ENCODE measurements at regions not wholly inside any gene's neighbourhood (a gene's known extent, or its start where the extent isn't known, plus 50 kb on each side); places are given as distances from the start of the nearest gene placed in this dataset.
"Not testable (repeated sequence)": the region's sequence is repeated elsewhere in the genome, so short reads cannot be mapped to it uniquely, and the experiment has no call there.

DNA sequence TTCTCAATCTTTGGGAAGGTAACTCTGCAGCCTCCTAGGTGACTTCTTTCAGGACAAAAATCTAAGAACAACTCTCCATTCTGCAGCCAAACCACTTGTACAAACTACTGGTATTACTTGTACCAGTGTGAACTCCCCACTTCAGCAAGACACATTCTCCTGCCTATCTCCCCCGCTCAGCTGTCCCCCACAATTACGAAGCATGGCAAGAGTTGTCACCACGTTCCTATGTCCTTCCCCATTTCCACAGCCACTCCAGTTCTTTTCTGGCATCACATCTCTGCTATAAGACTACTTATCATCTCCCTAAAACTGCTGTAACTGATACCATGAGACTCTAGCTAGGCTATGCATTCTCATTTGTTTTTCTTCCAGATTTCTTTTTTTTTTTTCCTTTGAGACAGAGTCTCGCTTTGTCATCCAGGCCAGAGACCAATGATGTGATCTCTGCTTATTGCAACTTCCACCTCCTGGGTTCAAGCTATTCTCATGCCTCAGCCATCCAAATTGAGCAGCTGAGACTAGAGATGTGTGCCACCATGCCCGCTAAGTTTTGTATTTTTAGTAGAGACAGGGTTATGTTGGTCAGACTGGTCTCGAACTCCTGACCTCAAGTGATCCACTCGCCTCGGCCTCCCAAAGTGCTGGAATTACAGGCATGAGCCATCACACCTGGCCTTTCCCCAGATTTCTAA lies 71.9 kb upstream of the CDON start:
- intact Hi-C loops (cut with DNase I; ENCODE audit: low total_unique reads) = no loop called here
- Histone ChIP-seq H3K4me3 (no peak overlapping the region), H3K4me1 (peaks cover 34% of the 10 kb centered on the region), H3K9me3 (no peaks in the 10 kb centered on the region), H3K27ac (no peak overlapping the region), H3K36me3 (ENCODE audit: low read depth, missing control alignments) (no peaks in the 10 kb centered on the region), H3K27me3 (no peaks in the 10 kb centered on the region)
- DNase-seq = no peak
- 93 to 94% methylated on average over 8 of the region's 8 CpGs for WGBS, 2 donors
- TF ChIP-seq, protein P1, sequence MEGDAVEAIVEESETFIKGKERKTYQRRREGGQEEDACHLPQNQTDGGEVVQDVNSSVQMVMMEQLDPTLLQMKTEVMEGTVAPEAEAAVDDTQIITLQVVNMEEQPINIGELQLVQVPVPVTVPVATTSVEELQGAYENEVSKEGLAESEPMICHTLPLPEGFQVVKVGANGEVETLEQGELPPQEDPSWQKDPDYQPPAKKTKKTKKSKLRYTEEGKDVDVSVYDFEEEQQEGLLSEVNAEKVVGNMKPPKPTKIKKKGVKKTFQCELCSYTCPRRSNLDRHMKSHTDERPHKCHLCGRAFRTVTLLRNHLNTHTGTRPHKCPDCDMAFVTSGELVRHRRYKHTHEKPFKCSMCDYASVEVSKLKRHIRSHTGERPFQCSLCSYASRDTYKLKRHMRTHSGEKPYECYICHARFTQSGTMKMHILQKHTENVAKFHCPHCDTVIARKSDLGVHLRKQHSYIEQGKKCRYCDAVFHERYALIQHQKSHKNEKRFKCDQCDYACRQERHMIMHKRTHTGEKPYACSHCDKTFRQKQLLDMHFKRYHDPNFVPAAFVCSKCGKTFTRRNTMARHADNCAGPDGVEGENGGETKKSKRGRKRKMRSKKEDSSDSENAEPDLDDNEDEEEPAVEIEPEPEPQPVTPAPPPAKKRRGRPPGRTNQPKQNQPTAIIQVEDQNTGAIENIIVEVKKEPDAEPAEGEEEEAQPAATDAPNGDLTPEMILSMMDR (IDR thresholded peaks at IDR 0.05) = no peak
- no peak for TF ChIP-seq POLR2A (IDR thresholded peaks at IDR 0.05)

DNA sequence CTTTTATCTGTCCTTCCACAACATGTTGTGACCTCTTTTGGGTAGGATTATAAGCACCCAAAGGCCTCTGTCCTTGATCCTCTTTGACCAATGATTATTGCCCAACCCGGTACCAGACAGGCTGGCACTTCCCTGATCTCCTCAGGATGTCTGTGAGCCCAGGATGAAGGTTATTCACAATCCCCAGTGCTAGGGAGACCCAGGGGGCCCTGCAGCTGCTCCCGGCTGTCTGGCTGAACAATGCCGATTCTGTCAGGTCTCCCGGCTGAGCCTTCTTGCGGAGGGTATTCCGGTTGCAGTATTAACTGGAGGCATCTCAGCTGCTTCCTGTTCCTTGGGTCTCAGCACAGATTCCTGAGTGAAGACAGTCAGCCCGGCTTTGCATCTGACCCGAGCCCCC lies 71.2 kb upstream of the CDON start:
- Histone ChIP-seq H3K4me1 (peaks cover 29% of the 10 kb centered on the region), H3K9me3 (no peaks in the 10 kb centered on the region), H3K27me3 (no peaks in the 10 kb centered on the region), H3K27ac (no peak overlapping the region), H3K4me3 (no peak overlapping the region), H3K36me3 (ENCODE audit: low read depth, missing control alignments) (no peaks in the 10 kb centered on the region)
- intact Hi-C loops (cut with DNase I; ENCODE audit: low total_unique reads) = no loop called here
- TF ChIP-seq, protein P1 (IDR thresholded peaks at IDR 0.05) = no peak
- no peak for TF ChIP-seq POLR2A (IDR thresholded peaks at IDR 0.05)
- no peak for DNase-seq
- WGBS, 2 donors = 63 to 72% methylated on average over 7 to 8 of the region's 8 CpGs

DNA sequence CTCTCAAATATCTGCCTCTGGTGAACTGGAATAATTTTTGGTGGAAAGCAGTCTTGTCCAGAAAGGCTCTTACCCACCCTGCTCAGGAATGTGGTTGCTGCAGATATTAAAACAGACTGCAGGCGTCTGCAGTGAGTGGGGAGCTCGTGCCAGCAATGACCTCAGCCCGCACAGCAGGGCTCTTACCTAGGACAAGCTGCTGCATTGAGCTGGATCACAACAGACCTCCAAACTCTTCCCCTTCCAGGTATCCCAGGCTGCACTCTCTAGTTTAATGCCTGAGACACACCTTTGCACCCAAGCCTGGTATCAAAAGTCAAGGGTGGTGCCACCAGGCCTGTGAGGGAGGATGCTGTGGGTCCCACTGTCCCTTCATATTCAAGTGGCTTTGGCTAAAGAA lies 69.7 kb upstream of the CDON start:
- Histone ChIP-seq H3K4me3 (no peak overlapping the region), H3K27ac (no peak overlapping the region), H3K9me3 (no peaks in the 10 kb centered on the region), H3K27me3 (no peaks in the 10 kb centered on the region), H3K36me3 (ENCODE audit: low read depth, missing control alignments) (no peaks in the 10 kb centered on the region), H3K4me1 (peaks cover 33% of the 10 kb centered on the region)
- WGBS, 2 donors = 38 to 54% methylated on average over 3 of the region's 3 CpGs
- no peak for TF ChIP-seq POLR2A (IDR thresholded peaks at IDR 0.05)
- TF ChIP-seq, protein P1 (IDR thresholded peaks at IDR 0.05) = no peak
- DNase-seq = peak; percentile 68
- intact Hi-C loops (cut with DNase I; ENCODE audit: low total_unique reads) = no loop called here

DNA sequence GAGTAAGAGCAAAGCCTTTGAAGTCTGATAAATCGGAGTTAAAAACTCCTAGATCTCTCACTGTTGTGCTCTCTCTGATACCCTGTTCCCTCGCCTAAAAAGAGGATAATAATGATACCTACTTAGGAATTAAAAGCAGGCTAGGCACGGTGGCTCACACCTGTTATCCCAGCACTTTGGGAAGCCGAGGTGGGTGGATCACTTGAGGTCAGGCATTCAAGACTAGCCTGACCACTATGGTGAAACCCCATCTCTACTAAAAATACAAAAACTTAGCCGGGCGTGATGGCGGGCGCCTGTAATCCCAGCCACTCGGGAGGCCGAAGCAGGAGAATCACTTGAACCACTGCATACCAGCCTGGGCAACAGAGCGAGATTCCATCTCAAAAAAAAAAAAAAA lies 68.1 kb upstream of the CDON start:
- H3K4me3 ChIP-seq; H3K27me3 ChIP-seq; H3K27ac ChIP-seq; DNase-seq; intact Hi-C loops (cut with DNase I; ENCODE audit: low total_unique reads); H3K36me3 ChIP-seq (ENCODE audit: low read depth, missing control alignments); H3K9me3 ChIP-seq: not testable (repeated sequence)
- H3K4me1 ChIP-seq = peaks cover 27% of the 10 kb centered on the region
- WGBS, 2 donors = 92 to 97% methylated on average over 11 of the region's 11 CpGs

DNA sequence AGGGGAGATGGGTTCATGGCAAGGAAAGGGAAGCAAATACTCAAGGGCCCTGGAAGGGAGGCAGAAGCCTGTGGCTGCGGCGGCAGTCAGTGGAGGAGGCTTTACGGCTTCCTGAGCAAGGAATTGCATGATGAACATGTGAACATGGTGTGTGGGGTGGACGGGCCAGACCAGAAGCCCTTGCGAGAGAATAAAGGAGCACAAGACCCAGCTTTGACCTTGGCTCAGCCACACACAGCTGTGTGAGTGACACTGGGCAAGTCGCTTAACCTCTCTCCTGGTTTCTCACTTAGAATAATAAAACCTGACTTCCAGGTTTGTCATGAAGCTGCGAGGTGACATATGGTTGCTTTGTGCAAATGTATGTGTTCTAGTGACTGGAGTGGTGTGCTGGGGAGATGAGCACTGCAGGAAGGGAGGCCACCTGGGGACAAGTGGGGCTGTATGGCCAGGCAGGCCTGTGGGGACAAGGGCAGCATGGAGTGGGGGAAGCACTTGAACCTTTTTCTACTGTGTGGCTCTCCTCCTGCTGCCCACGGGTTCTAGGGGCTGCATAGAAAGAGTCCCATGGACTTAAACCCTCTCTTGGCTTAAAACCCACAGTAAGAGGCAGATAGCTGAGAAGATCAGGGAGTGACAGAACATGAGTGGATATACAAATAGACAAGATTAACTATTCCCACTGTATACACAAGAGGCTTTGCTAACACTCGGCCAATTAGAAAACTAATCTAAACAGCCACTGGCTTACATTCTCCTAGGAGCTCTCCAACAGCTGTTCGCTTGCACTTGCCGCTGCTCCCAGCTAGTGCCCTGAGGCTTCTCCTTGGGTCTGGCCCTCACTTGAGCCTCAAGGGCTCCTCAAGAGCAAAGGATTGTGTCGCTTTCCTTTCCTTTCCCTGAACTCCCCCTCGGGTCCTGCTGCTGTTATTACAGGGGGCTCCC lies 67.3 kb upstream of the CDON start:
- Histone ChIP-seq H3K9me3 (no peaks in the 10 kb centered on the region), H3K27me3 (no peaks in the 10 kb centered on the region), H3K27ac (no peak overlapping the region), H3K4me3 (no peak overlapping the region), H3K4me1 (peaks cover 22% of the 10 kb centered on the region), H3K36me3 (ENCODE audit: low read depth, missing control alignments) (no peaks in the 10 kb centered on the region)
- WGBS, 2 donors = 65 to 71% methylated on average over 13 of the region's 13 CpGs
- TF ChIP-seq POLR2A (IDR thresholded peaks at IDR 0.05) = no peak
- TF ChIP-seq, protein P1 (IDR thresholded peaks at IDR 0.05) = no peak
- intact Hi-C loops (cut with DNase I; ENCODE audit: low total_unique reads) = no loop called here
- no peak for DNase-seq

Data from testis (tissue), 2 donors.